DMS 273 treated with DMSO at 0.1 percent for 48 hours (cell line): ENCODE measurements at regions not wholly inside any gene's neighbourhood (a gene's known extent, or its start where the extent isn't known, plus 50 kb on each side); places are given as distances from the start of the nearest gene placed in this dataset.

ENCODE experiments used
- DNase-seq: peaks from one replicate; lab custom pipeline; 2025; lab: John Stamatoyannopoulos, UW

- no peak for DNase-seq
Measured at GRCh38 chr11:112355726-112356125, 95.1 kb upstream of the PLET1 start.

DNA sequence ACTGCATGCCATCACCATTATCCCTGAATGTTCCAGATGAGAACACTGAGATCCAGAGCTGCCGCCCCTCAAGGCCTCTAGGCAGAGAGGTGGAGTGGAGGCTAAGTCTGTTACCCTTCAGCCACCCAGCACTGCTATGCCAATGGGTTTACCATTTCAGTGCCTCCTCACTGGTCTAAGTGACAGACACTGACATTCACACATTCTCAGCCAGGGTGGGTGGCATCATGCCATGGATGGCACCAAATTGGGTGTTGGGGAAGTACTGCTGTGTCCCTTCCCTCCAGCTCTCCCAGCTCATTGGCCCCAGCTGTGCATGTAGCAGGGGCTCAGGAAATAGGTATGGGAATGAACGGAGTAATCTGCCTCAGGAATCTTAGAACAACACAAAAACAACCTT, 96.8 kb upstream of the PLET1 start:
- no peak for DNase-seq

DNA sequence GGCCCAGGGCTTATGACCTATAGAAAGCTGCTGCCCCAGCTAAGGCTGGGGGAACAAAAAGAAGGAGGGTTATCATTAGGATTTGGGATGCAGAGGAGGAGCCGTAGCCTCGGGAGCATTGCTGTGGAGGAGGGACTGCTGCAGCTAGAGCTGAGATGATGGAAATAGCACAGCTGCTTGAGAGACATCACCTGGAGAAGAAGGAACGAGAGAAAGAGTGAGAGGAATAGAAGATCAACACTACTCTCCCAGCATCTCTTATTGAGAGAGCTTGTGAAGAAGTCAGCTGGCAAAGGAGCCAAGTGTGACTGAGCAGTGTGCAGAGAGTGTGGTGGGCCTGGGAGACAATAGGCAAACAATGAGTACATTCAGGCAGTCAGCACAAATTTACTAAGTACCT, 100.7 kb upstream of the PLET1 start:
- DNase-seq = no peak

DNA sequence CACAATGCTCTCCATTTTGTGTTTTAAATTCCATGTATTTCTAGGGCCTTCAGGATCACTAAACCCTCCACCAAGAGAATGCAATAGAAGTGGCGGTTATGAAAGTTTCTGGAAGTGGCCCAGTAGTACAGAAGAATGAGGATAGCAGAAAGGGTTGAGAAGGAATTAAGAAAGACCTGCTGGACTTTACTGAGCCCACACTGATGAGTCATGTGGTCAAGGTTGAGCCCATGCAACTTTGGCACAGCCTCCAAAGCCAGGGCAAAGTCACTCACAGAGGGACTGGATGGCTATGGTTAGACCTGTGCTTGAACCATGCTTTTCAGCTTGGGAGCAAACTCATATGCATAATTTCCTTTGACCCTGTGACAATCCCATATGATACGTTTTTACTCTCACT, 102.9 kb upstream of the PLET1 start:
- DNase-seq = no peak

GRCh38 chr11:112364962-112365481, 104.4 kb upstream of the PLET1 start:
- DNase-seq = no peak

DNA sequence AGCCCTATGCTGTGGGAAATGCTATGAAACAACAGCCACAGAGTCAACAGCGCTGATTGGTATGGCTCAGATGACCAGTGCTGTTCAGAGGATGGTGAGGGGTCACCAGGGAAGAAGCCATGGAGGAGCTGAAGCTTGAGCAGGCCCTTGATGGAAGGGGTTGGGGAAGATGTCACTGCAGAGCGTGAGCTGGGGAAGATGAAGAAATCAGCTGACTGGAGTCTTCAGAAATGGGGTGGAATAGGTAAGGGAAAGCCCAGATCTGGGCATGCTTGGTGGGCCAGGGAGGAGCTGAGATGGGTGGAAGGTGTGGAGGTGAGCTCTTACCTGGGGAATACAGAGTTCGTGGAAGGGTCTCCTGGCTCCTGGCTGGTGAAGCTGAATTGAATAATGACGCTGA, 105.4 kb upstream of the PLET1 start:
- DNase-seq = no peak

DNA sequence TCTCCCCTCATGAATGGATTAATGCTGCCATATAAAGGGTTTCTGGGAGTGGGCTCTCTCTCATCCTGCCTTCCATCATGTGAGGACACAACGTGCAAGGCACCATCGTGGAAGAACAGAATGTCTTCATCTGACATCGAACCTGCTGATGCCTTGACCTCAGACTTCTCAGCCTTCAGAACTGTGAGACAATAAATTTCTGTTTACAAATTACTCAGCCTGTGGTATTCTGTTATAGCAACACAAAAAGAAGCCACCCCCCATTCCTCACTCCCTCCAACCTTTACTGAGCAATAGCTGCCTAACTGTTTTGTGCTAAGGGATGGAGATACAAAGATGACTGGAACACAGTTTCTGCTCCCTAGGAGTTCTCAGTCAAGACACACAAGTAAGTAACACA, 106.1 kb upstream of the PLET1 start:
- no peak for DNase-seq

DNA sequence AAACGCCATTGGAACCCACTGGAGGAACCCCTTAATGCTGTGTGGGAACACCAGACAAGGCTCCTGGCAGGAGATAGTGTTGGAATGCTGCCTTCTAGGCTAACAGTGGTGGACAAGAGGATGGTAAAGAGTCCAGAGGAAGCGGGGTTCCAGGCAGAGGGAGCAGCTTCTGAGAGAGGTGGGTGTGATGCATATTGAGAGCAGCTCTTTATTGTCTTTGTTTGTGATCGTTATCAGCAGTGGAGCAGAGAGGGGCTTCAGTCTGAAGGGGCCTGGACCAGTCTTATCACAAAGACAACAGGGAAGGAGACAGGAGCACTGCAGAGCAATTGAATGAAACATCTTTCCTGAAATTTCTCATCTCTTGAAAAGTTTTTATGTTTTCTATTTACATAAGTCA, 106.8 kb upstream of the PLET1 start:
- no peak for DNase-seq

DNA sequence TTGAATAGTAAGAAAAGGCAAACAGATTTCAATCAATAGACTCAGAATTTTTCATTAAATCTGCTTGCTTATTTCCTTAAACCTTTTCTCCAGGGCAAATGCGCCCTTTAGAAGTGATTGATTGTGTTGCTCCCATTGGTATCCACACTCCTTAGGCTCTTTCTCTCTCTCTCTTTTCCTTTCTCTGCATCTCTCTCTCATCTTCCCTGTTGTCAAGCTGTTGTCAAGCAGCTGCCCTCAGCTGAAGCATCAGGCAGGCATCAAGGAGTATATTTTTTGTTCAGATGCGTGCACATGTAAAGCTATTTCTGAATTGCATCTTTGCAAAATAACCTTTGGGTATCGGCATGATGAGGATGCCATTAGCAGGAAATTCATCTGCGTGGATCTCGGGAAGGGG, 107.2 kb upstream of the PLET1 start:
- no peak for DNase-seq

- no peak for DNase-seq
Measured at GRCh38 chr11:112368381-112368780, 107.7 kb upstream of the PLET1 start.

DNA sequence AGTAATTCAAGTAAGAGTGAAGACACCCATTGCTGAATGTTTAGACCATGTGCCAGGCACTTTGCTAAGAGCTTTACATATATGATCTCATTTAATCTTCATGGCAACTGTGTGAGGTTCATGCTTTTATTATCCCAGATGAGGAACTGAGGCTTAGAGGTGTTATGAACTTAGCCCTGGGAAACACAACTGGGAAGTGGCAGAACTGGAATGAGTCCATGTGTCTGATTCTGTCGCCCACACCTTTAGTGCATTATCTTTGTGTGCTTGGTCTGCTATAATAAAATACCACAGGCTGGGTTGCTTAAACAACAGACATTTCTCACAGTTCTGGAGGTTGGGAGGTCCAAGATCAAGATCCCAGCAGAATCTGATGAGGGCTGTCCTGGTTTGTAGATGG, 108.7 kb upstream of the PLET1 start:
- DNase-seq = no peak

GRCh38 chr11:112369916-112370315, 109.3 kb upstream of the PLET1 start:
- DNase-seq = no peak

GRCh38 chr11:112374486-112375140, 114.0 kb upstream of the PLET1 start:
- DNase-seq = no peak

GRCh38 chr11:112377946-112378345, 117.3 kb upstream of the PLET1 start:
- DNase-seq = no peak

- no peak for DNase-seq
Measured at GRCh38 chr11:112380464-112380863, 119.8 kb upstream of the PLET1 start.

DNA sequence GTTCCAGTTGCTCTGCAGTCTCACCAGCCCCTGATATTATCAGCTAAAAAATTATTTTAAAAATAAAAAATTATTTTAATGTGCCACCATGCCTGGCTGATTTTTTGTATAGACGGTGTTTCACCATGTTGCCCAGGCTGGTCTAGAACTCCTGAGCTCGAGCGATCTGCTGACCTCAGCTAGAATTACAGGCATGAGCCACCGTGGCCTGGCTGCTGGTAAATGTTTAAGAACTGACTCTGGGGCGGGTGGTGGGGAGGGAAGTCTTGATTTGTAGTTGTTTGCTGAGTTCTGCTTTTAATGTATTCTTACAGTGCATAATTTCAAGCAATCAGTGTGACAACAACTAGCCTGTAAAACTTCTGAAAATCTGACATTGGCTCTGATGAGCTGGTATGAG, 120.9 kb upstream of the PLET1 start:
- no peak for DNase-seq

DNA sequence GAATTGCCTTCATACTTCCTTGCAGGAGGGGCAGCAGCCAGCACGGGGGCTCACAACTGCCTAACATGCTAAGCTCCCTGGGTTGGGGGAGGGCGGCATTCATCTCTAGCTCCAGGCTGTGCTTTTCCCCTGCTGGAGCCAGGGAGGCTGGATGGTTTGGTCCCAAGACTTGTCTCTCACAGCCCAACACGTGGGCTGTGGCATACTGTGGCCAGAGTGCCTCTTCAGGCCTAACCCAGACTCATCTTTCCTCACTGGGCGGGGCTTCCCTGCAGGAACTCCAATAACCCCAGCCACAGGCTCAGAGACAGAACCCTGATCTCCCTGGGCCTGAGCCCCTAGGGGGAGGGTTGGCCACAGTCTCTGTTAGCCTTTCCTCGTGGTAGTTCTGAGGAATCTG, 121.9 kb upstream of the PLET1 start:
- no peak for DNase-seq

DNA sequence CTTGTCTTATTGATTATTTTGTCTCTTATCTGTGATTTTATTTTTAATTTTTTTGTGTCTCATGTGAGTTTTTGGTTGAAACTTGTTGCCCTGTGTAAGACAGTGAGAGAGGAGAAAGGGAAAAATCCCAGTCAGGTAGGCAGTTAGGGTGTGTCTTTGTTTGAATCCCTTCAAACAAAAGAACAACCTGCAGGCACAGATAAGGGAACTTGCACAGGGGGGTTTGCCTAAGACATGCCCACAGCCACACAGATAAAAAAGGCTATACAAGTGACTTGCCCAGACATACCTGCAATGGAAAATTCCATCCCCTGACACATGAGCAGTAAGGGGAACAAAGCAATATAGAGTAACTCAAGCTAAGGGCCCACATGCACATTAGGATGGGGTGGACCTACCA, 127.8 kb upstream of the PLET1 start:
- DNase-seq = no peak

GRCh38 chr11:112391086-112391485, 130.4 kb upstream of the PLET1 start:
- no peak for DNase-seq

- DNase-seq = no peak
Measured at GRCh38 chr11:112392904-112393303, 132.2 kb upstream of the PLET1 start.

DNA sequence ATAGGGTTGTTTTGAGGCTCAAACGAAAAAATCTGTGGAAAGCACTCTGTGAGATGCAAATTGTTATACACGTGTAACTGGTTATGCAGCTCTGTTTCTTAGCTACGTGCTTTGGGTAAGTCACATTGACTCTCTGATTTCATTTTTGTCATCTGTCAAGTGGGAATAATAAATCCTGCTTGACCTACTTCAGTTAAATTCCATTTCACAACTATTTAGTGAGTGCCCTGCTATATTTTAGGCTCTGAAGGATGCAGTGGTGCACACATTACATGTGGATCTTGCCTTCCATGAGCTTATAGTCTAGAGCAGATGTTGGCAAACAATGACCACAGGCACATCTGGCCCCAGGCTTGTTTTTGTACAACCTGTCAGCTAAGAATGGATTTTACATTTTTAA, 133.6 kb upstream of the PLET1 start:
- no peak for DNase-seq

DNA sequence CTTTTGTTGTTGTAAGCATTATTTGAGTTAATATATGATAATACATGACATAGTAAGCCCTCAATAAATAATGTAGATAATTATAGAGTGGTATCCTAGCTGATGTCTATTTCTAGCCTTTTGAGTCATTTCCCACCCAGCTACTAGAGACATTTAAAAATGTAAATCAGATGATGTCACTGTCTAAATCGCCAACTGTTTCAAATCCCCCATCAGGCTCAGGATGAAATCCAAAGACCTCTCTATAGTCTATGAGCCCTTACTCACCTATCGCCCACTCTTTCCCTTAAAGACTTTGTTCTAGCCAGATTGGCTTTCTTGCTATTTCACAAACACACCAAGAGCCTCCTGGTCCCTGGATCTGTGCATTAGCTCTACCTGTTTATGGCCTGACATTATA, 135.4 kb upstream of the PLET1 start:
- no peak for DNase-seq

- DNase-seq = no peak
Measured at GRCh38 chr11:112398798-112399478, 138.3 kb upstream of the PLET1 start.

DNA sequence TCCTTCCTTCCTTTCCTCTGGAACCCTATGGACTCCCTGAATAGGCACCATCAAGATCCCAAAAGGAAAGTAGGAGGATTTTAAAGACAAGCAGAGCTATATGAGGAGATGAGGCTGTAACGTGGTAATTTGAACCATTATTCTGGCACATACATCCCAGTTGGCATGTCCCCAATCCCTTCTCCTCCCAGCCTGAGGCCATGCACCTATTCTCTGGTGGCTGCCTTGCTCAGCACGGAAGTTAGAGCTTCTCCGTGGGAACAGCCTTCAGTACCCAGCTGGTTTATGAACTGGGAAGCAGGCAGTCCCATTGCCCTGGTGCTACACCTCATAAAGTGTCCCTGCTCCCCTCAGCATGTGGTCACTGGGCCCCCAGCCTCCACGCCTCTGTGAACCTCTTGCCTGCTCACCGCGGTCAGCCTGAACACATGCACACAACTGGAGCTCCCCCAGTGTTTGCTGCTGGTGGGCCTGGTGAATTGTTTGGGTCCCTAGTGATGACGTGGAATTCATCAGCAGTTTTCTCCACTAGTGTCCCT, 139.9 kb upstream of the PLET1 start:
- no peak for DNase-seq
